GM19239 (cell line): ENCODE measurements at regions not wholly inside any gene's neighbourhood (a gene's known extent, or its start where the extent isn't known, plus 50 kb on each side); places are given as distances from the start of the nearest gene placed in this dataset.

ENCODE experiments used
- DNase-seq: peaks from one replicate; pipeline ENCODE4 v3.0.0; 2011; ENCODE audit warnings: low spot score; ENCODE audit not compliant: insufficient read length
- FAIRE-seq: peaks from 2 replicates; lab custom pipeline; 2011; peaks lifted over from hg19 to GRCh38; lab: Jason Lieb, UNC

DNA sequence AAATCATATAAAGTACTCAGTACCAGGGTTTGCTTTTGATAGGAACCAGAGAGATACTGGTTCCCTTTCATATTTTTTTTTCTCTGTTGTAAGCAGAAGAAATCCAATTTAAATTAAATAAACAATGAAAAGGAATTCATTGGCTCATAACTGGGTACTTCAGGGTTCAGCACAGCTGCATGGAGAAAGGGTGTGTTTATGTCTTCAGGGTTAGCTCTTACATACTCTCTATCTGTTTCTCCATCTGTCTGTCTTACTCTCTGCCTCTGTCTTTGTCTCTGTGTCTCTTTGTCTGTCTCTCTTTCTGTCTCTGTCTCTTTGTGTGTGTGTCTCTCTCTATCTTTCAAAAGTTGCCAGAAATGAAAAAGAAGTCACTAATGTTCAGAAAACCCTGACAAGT, 345.9 kb downstream of the MSX2 start:
- FAIRE-seq (no peak), DNase-seq (no peak)

GRCh38 chr5:175060257-175060656, 335.9 kb downstream of the MSX2 start:
- FAIRE-seq (no peak), DNase-seq (no peak)

DNA sequence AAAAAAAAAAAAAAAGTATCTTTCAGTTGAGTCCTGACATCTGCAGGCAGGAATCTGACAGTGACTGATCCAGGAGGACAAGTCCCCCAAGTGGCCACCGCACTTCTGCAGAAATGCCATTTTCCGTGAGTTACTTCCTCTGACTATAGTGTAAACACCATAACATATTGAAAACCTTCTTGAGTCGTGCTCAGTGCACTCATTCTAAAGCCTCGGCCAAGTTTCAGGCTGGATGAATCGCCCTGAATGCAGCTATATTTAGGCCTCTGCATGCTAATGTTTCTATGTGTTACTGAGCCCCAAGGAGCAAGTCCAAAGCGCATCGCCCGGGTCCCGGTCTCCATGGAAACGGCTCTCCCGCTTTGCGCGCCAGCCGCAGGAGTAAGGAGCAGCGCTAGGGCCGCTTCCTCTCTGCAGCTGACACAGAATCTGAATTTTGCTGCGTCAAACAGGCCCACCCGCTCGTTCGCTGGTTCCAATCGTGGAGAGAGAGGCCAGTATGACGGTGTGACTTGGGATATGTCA, 335.4 kb downstream of the MSX2 start:
- DNase-seq: no peak

GRCh38 chr5:175056831-175057230, 332.4 kb downstream of the MSX2 start:
- DNase-seq (no peak), FAIRE-seq (no peak)

More for the DNA sequence above, 335.4 kb downstream of the MSX2 start:
- no peak for FAIRE-seq

GRCh38 chr5:175054243-175054642, 329.9 kb downstream of the MSX2 start:
- DNase-seq: no peak
- FAIRE-seq: no peak

GRCh38 chr5:175052351-175052750, 328.0 kb downstream of the MSX2 start:
- no peak for FAIRE-seq
- no peak for DNase-seq

- FAIRE-seq: no peak
- DNase-seq: no peak
Measured at GRCh38 chr5:175047048-175047447, 322.7 kb downstream of the MSX2 start.

GRCh38 chr5:175045820-175046219, 321.4 kb downstream of the MSX2 start:
- FAIRE-seq (no peak), DNase-seq (no peak)

DNA sequence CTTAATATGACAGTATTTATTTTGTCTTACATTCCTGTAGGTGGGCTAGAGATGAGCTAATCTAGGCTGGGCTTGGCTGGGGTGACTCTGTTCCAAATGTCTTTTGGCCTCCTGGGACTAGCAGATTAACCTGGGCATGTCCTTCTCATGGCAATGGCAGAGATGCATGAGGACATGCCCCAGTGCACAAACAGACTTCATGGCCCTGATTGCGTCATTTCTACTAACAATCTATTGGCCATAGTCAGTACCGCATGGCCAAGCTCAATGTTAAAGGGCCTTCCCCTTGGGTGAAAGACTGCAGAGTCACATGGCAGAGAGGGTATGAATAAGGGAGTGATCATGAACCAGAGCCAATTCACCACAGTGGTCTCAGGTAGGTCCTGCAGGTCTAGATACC, 313.4 kb downstream of the MSX2 start:
- FAIRE-seq: no peak

GRCh38 chr5:175035882-175036533, 311.6 kb downstream of the MSX2 start:
- FAIRE-seq: no peak
- no peak for DNase-seq

More for the DNA sequence above, 313.4 kb downstream of the MSX2 start:
- DNase-seq: no peak

GRCh38 chr5:175034924-175035323, 310.5 kb downstream of the MSX2 start:
- FAIRE-seq (no peak), DNase-seq (no peak)

GRCh38 chr5:175032741-175033151, 308.4 kb downstream of the MSX2 start:
- DNase-seq (no peak), FAIRE-seq (no peak)

GRCh38 chr5:175032013-175032412, 307.6 kb downstream of the MSX2 start:
- FAIRE-seq (no peak), DNase-seq (no peak)

DNA sequence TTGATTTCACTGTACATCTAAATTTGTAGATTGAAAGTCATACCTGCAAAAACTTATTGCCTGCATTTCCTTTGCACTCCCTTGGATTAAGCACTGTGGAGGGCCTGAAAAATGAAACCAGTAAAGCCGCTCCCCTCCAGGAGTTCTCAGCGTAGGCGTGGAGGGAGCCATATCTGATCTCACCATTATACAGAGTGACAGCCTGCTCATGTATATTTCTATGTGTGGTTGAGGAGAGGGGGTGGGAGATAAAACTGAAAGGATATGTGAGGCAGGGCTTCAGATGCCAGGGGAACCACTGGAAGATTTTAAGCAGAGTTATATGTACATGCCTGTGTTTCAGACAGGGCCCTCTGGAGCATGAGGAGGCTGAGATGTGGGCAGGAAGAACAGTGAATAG, 303.0 kb downstream of the MSX2 start:
- no peak for FAIRE-seq
- no peak for DNase-seq

DNA sequence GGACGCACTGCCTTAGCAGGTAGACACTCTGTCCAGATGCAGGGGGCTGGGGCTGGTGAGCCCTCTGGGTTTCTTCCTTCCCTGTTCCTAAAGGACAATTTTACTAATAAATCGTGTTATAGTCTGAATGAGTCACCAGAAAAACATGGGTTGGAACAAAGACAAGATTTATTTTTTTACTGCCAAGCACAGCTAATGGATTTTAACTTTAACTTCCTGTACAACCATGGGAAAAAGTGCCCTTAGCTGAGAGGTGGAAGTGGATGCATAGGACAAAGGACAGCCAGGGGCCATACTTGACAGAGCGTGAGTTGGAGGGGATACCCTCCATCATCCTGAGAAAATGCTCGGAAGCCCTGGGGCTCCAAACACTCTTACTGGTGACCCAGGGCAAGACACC, 300.7 kb downstream of the MSX2 start:
- FAIRE-seq: no peak

DNA sequence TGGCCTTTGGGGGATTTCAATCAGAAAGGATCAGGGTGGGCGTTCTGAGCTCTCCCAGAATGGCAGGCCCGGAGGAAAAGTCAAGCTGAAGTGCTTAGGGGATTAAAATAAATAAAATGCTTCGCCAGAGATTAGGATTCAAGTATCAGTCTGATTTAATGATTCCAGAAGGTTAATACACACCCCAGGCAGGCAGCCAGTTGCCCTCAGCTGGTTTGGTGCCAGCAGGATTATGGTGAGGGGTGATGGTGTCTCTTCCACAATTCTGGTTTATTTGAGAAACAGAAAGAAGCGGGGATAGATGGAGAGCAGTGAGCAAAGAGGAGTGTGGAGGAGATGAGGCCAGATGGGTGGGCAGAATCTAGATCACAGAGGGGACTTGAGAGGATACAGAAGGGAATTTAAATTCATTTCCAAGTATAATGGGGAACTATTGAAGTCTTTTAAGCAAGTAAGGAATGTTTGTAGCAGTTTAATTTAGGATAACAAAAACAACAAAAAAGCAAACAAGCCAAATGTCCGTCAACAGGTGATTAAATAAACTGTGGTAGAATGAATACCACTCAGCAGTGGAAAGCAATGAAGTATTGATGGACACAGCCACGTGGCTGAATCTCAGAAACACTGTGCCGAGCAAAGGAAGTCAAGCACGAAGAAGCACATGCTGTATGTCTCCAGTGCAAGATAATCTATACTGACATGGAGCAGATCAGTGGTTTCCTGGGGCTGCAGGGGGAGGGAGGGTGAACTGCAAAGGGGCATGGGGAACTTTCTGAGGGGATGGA, 297.7 kb downstream of the MSX2 start:
- no peak for DNase-seq
- no peak for FAIRE-seq

More for the DNA sequence above, 300.7 kb downstream of the MSX2 start:
- DNase-seq: no peak

- no peak for FAIRE-seq
Measured at GRCh38 chr5:175021321-175021720, 296.9 kb downstream of the MSX2 start.

GRCh38 chr5:175015028-175015685, 290.8 kb downstream of the MSX2 start:
- DNase-seq: no peak
- no peak for FAIRE-seq

More at GRCh38 chr5:175021321-175021720, 296.9 kb downstream of the MSX2 start:
- DNase-seq: no peak

- DNase-seq (no peak), FAIRE-seq (no peak)
Measured at GRCh38 chr5:175013251-175013650, 288.9 kb downstream of the MSX2 start.

DNA sequence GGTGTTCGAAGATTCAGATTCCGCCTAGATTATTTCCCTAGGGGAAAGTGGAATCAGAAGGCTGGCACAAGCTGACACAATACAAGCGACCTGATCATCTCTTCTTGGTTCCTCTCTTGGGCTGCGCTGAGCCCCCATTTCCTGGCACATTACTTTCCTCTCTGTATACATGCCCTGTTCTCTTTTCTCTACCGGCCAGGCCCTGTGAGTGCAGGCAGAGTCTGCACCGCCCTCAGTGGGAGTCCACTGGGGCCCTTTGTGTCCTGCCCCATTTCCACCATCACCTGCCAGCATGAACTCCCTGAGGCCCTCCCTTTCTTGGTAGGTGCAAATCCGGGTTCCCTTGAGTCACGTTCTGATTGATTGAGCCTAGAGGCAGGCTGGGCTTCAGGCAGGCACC, 287.9 kb downstream of the MSX2 start:
- FAIRE-seq (no peak), DNase-seq (no peak)

DNA sequence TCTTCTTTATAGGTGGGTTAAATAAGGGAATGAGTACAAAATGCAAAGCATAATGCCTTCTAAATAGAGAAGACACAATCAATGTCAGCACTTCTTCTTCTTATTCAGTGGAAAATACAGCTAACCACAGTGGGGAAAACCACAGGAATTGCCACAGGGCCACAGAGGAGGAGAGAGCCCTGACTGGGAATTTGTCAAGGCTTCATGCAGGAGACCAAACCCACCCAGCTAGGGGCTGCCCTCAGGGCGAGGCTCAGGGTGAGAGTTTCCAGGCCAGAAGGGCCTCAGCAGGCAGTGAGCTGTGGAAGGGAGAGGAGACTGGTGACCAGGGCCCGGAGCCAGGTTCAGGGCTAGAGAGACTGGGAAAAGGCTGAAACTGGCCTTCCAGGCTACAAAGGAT, 279.1 kb downstream of the MSX2 start:
- FAIRE-seq: no peak

More for the DNA sequence above, 279.1 kb downstream of the MSX2 start:
- no peak for DNase-seq
